ENCODE measurements at regions not wholly inside any gene's neighbourhood (a gene's known extent, or its start where the extent isn't known, plus 50 kb on each side); places are given as distances from the start of the nearest gene placed in this dataset.

- intact Hi-C loops (cut with micrococcal nuclease; ENCODE audit: unreplicated experiment) (no loop called here), in situ Hi-C loops (cut with HindIII; ENCODE audit: low pct_unique_long_range_greater_than_20kb, low sequenced_read_pairs) (no loop called here)
- TF ChIP-seq CTCF (IDR thresholded peaks at IDR 0.05) (no peak), TCF7L2 (IDR thresholded peaks at IDR 0.05; ENCODE audit: low read depth, low read length) (no peak), SIN3A (IDR thresholded peaks at IDR 0.05; ENCODE audit: borderline replicate concordance, insufficient read depth, low read depth, low read length) (no peak), POLR2AphosphoS5 (IDR thresholded peaks at IDR 0.05; ENCODE audit: low read depth, low read length) (no peak), REST (IDR thresholded peaks at IDR 0.05; ENCODE audit: insufficient read depth in 1 of 2, low read depth in 2 of 2, low read length in 1 of 2) (no peak)
- DNase-seq (ENCODE audit: low read depth, low spot score) (no peak), ATAC-seq (no peak)
- ChIA-PET CTCF (no interaction called here), POLR2A (no interaction called here)
- H3K27me3 ChIP-seq (ENCODE audit: control insufficient read depth, insufficient read depth, low read length) = no peaks in the 10 kb centered on the region
- no peaks in the 10 kb centered on the region for H3K36me3 ChIP-seq (ENCODE audit: control insufficient read depth, insufficient read depth, low read length)
- BruUV-seq (replicated peaks) = no TSS peak
- H3K4me1 ChIP-seq (ENCODE audit: control insufficient read depth, insufficient read depth, low read length) = no peaks in the 10 kb centered on the region
- no peak overlapping the region for H3K27ac ChIP-seq (ENCODE audit: low read length)
- no peak overlapping the region for H3K4me3 ChIP-seq (ENCODE audit: low read depth in 2 of 2, low read length in 2 of 2)
- no peaks in the 10 kb centered on the region for H3K9me3 ChIP-seq (ENCODE audit: control insufficient read depth, insufficient read depth, low read depth, low read length)
Measured at GRCh38 chr9:25918761-25919160, 240.5 kb upstream of the TUSC1 start.

GRCh38 chr9:25917731-25918362 is 239.6 kb upstream of the TUSC1 start:
- ChIA-PET POLR2A (no interaction called here), CTCF (no interaction called here)
- Histone ChIP-seq H3K4me1 (ENCODE audit: control insufficient read depth, insufficient read depth, low read length) (no peaks in the 10 kb centered on the region), H3K27me3 (ENCODE audit: control insufficient read depth, insufficient read depth, low read length) (no peaks in the 10 kb centered on the region), H3K4me3 (ENCODE audit: low read depth in 2 of 2, low read length in 2 of 2) (no peak overlapping the region), H3K9me3 (ENCODE audit: control insufficient read depth, insufficient read depth, low read depth, low read length) (no peaks in the 10 kb centered on the region), H3K27ac (ENCODE audit: low read length) (no peak overlapping the region), H3K36me3 (ENCODE audit: control insufficient read depth, insufficient read depth, low read length) (no peaks in the 10 kb centered on the region)
- in situ Hi-C loops (cut with HindIII; ENCODE audit: low pct_unique_long_range_greater_than_20kb, low sequenced_read_pairs) = no loop called here
- DNase-seq (ENCODE audit: low read depth, low spot score) (no peak), ATAC-seq (no peak)
- no TSS peak for BruUV-seq (replicated peaks)
- no peak for TF ChIP-seq REST (IDR thresholded peaks at IDR 0.05; ENCODE audit: insufficient read depth in 1 of 2, low read depth in 2 of 2, low read length in 1 of 2)
- no peak for TF ChIP-seq SIN3A (IDR thresholded peaks at IDR 0.05; ENCODE audit: borderline replicate concordance, insufficient read depth, low read depth, low read length)
- TF ChIP-seq CTCF (IDR thresholded peaks at IDR 0.05) = no peak
- TF ChIP-seq POLR2AphosphoS5 (IDR thresholded peaks at IDR 0.05; ENCODE audit: low read depth, low read length) = no peak
- TF ChIP-seq TCF7L2 (IDR thresholded peaks at IDR 0.05; ENCODE audit: low read depth, low read length) = no peak
- intact Hi-C loops (cut with micrococcal nuclease; ENCODE audit: unreplicated experiment) = no loop called here
